K562 (cell line): ENCODE measurements at regions not wholly inside any gene's neighbourhood (a gene's known extent, or its start where the extent isn't known, plus 50 kb on each side); places are given as distances from the start of the nearest gene placed in this dataset.

Experiments used
- DLX4 ChIP-seq: fragments of 250-450 bp; sonication (Bioruptor Pico); IDR thresholded peaks from 2 replicates; pipeline ENCODE4 v1.6.1; 2021; ENCODE audit warnings: mild to moderate bottlenecking
- HDAC2 ChIP-seq: fragments of 450-650 bp; IDR thresholded peaks from 2 replicates; pipeline ENCODE4 v1.6.1; 2016; ENCODE audit warnings: mild to moderate bottlenecking
- HMG20A ChIP-seq: fragments of 450-650 bp; formaldehyde crosslinking; conservative IDR thresholded peaks from 2 replicates; pipeline ENCODE4 v1.4.0; 2020; ENCODE audit warnings: mild to moderate bottlenecking, mixed read lengths
- JUND ChIP-seq, 2 experiments: IDR thresholded peaks; 2 replicates in 1 of 2; 3 replicates in 1 of 2; pipeline ENCODE4 v1.6.1; 2011; ENCODE audit warnings: borderline replicate concordance in 2 of 2, low read depth in 2 of 2, low read length in 2 of 2, improper control_type of control experiment in 1 of 2, missing biosample characterization in 1 of 2, missing genetic modification characterization in 1 of 2, missing genetic modification reagents in 1 of 2
- KAT2B ChIP-seq: IDR thresholded peaks from one replicate; pipeline ENCODE4 v1.6.1; 2012; ENCODE audit warnings: low read depth, mild to moderate bottlenecking, control low read depth, inconsistent platforms, low read length, moderate library complexity
- RBBP5 ChIP-seq: fragments of 200-600 bp; sonication (generic); IDR thresholded peaks from 2 replicates; pipeline ENCODE4 v1.6.1; 2012; ENCODE audit warnings: borderline replicate concordance, mild to moderate bottlenecking, low read length, control low read depth, inconsistent platforms; ENCODE audit not compliant: insufficient read depth, poor library complexity, severe bottlenecking
- SIN3B ChIP-seq: fragments of 450-650 bp; IDR thresholded peaks from 2 replicates; pipeline ENCODE4 v1.6.1; 2017; ENCODE audit warnings: low read depth, mild to moderate bottlenecking, moderate library complexity
- SMARCB1 ChIP-seq: IDR thresholded peaks from 2 replicates; pipeline ENCODE4 v1.6.1; 2011; ENCODE audit warnings: improper control_type of control experiment, low read depth; ENCODE audit not compliant: insufficient read length
- TARDBP ChIP-seq: fragments of 450-650 bp; IDR thresholded peaks from 2 replicates; pipeline ENCODE4 v1.6.1; 2016
- ZC3H4 ChIP-seq: sonication (generic); formaldehyde crosslinking; IDR thresholded peaks from 2 replicates; pipeline ENCODE4 v1.9.0; 2021; ENCODE audit warnings: missing genetic modification reagents, borderline replicate concordance
- ZC3H8 ChIP-seq: fragments of 450-650 bp; IDR thresholded peaks from 2 replicates; pipeline ENCODE4 v1.6.1; 2017
- ZFP30 ChIP-seq: fragments of 250-450 bp; sonication (Bioruptor Pico); IDR thresholded peaks from 2 replicates; pipeline ENCODE4 v1.8.0; 2022; ENCODE audit warnings: moderate library complexity, mild to moderate bottlenecking, inconsistent platforms, borderline replicate concordance
- ZNF133 ChIP-seq: fragments of 250-450 bp; sonication (Bioruptor Pico); IDR thresholded peaks from 2 replicates; pipeline ENCODE4 v1.4.0; 2020; ENCODE audit warnings: mild to moderate bottlenecking
- TF ChIP-seq, protein P1 (sequence below), 2 experiments: IDR thresholded peaks; 2 replicates each; pipeline ENCODE4 v1.6.1; 2011; ENCODE audit warnings: borderline replicate concordance in 1 of 2, control low read depth in 1 of 2, low read depth in 1 of 2, low read length in 1 of 2, mild to moderate bottlenecking in 1 of 2, mixed read lengths in 1 of 2, moderate library complexity in 1 of 2; ENCODE audit not compliant: insufficient read depth in 1 of 2, insufficient read length in 1 of 2, poor library complexity in 1 of 2, severe bottlenecking in 1 of 2; ENCODE audit errors: extremely low read depth in 1 of 2
- TF ChIP-seq, protein P2 (sequence below): fragments of 250-450 bp; sonication (Bioruptor Pico); IDR thresholded peaks from 2 replicates; pipeline ENCODE4 v1.4.0; 2020; ENCODE audit warnings: mild to moderate bottlenecking, moderate library complexity
- TF ChIP-seq, protein P3 (sequence below): IDR thresholded peaks from 2 replicates; pipeline ENCODE4 v1.6.1; 2012; ENCODE audit warnings: low read depth, low read length, improper control_type of control experiment, borderline replicate concordance
- TF ChIP-seq, protein P4 (sequence below): fragments of 450-650 bp; conservative IDR thresholded peaks from 2 replicates; pipeline ENCODE4 v1.6.1; 2016; ENCODE audit warnings: missing genetic modification characterization, low read depth, mild to moderate bottlenecking, missing compliant biosample characterization, moderate library complexity

DNA sequence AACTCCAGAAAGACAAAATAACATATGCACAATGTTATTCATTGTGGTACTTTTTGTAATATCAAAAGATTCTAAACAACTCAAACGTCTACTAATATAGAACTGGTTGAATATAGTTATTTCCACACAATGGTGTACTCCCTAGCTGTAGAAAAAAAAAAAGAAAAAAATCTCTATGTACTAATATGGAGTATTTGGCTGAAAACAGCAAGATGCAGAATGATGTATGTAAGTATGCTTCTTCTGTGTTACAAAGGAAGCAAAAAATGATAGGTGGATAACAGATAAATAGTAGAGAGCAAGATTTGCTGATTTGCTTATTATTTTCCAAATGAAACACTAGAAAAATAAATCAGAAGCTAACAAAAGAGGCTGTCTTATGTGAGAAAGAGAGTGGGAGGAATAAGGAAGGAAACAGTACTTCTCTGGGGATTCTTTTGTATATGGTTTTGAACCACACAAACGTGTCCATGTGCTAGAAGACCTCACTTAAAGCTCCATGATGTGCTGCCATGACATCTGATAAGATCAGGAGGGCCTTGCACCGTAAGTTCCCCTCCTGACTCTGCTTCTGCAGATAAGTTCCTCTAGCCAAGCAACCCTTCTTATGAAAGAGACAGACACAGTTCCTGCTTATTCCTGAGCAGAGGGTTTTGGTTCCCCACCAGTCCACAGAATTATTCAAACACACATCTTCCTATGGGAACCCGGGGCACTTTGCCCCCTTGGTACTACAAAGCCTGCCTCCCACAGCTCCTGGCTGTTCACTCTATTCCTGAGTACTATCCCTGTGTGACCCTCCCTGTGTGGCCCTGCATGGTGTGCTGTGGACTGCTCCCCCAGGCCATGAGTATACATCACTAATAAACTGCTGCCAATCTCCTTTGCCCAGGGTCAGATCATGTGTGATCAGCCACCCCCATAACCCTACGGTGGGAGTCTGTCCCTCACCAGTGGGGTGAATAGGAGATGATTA lies 159.1 kb downstream of the CCDC71L start (continued):
- no peak; the same call in 1 of the 2 replicates for TF ChIP-seq ZC3H8
- no peak for TF ChIP-seq KAT2B
- TF ChIP-seq, protein P1, sequence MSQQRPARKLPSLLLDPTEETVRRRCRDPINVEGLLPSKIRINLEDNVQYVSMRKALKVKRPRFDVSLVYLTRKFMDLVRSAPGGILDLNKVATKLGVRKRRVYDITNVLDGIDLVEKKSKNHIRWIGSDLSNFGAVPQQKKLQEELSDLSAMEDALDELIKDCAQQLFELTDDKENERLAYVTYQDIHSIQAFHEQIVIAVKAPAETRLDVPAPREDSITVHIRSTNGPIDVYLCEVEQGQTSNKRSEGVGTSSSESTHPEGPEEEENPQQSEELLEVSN (IDR thresholded peaks at IDR 0.05; ENCODE audit: borderline replicate concordance in 1 of 2, extremely low read depth in 1 of 2, insufficient read depth in 1 of 2, insufficient read length in 1 of 2, low read depth in 1 of 2, low read length in 1 of 2, poor library complexity in 1 of 2, severe bottlenecking in 1 of 2) = peak; percentile 47
- TF ChIP-seq, protein P2, sequence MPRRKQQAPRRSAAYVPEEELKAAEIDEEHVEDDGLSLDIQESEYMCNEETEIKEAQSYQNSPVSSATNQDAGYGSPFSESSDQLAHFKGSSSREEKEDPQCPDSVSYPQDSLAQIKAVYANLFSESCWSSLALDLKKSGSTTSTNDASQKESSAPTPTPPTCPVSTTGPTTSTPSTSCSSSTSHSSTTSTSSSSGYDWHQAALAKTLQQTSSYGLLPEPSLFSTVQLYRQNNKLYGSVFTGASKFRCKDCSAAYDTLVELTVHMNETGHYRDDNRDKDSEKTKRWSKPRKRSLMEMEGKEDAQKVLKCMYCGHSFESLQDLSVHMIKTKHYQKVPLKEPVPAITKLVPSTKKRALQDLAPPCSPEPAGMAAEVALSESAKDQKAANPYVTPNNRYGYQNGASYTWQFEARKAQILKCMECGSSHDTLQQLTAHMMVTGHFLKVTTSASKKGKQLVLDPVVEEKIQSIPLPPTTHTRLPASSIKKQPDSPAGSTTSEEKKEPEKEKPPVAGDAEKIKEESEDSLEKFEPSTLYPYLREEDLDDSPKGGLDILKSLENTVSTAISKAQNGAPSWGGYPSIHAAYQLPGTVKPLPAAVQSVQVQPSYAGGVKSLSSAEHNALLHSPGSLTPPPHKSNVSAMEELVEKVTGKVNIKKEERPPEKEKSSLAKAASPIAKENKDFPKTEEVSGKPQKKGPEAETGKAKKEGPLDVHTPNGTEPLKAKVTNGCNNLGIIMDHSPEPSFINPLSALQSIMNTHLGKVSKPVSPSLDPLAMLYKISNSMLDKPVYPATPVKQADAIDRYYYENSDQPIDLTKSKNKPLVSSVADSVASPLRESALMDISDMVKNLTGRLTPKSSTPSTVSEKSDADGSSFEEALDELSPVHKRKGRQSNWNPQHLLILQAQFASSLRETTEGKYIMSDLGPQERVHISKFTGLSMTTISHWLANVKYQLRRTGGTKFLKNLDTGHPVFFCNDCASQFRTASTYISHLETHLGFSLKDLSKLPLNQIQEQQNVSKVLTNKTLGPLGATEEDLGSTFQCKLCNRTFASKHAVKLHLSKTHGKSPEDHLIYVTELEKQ (CRISPR knock-in tag) = peak; percentile 33; the same call in 1 of the 2 replicates
- TF ChIP-seq RBBP5 = peak; percentile 90
- no peak; the same call in 1 of the 2 replicates for TF ChIP-seq HMG20A (CRISPR knock-in tag)
- peak; percentile 71 for TF ChIP-seq JUND (IDR thresholded peaks at IDR 0.05; ENCODE audit: borderline replicate concordance, low read depth, low read length)
- peak; percentile 86; the same call in 2 of the 3 replicates for TF ChIP-seq JUND (tag; IDR thresholded peaks at IDR 0.05; ENCODE audit: borderline replicate concordance, low read depth, low read length)
- TF ChIP-seq, protein P3, sequence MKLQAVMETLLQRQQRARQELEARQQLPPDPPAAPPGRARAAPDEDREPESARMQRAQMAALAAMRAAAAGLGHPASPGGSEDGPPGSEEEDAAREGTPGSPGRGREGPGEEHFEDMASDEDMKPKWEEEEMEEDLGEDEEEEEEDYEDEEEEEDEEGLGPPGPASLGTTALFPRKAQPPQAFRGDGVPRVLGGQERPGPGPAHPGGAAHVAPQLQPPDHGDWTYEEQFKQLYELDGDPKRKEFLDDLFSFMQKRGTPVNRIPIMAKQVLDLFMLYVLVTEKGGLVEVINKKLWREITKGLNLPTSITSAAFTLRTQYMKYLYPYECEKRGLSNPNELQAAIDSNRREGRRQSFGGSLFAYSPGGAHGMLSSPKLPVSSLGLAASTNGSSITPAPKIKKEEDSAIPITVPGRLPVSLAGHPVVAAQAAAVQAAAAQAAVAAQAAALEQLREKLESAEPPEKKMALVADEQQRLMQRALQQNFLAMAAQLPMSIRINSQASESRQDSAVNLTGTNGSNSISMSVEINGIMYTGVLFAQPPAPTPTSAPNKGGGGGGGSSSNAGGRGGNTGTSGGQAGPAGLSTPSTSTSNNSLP = no peak
- no peak for TF ChIP-seq ZNF133 (CRISPR knock-in tag)
- TF ChIP-seq TARDBP = no peak
- no peak for TF ChIP-seq ZFP30
- TF ChIP-seq SIN3B = 0 out of 2 replicates have a peak, but pooled peaks have one; percentile 11
- TF ChIP-seq DLX4 = no peak
- 0 out of 2 replicates have a peak, but pooled peaks have one; percentile 87 for TF ChIP-seq HDAC2
- TF ChIP-seq ZC3H4 (CRISPR knock-in tag) = no peak
- TF ChIP-seq SMARCB1 = peak; percentile 93
- TF ChIP-seq, protein P4, sequence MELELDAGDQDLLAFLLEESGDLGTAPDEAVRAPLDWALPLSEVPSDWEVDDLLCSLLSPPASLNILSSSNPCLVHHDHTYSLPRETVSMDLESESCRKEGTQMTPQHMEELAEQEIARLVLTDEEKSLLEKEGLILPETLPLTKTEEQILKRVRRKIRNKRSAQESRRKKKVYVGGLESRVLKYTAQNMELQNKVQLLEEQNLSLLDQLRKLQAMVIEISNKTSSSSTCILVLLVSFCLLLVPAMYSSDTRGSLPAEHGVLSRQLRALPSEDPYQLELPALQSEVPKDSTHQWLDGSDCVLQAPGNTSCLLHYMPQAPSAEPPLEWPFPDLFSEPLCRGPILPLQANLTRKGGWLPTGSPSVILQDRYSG (tag) = peak; percentile 84
